HCT116 (cell line): ENCODE measurements at regions not wholly inside any gene's neighbourhood (a gene's known extent, or its start where the extent isn't known, plus 50 kb on each side); places are given as distances from the start of the nearest gene placed in this dataset.

Source experiments
- ATAC-seq: fragments of 200-7000 bp; cut with Tn5 transposase; 2 replicates; pipeline ENCODE4 v1.9.1; 2020; ENCODE audit warnings: mild to moderate bottlenecking, moderate library complexity
- BruUV-seq: library from RNA; stranded (reverse); fragments of 400-500 nt; replicated peaks from 2 replicates; lab custom pipeline; 2021; lab: Mats Ljungman, UMichigan
- CTCF ChIA-PET: fragments of 300-600 bp; sonication (Branson Sonifier 250); formaldehyde crosslinking; loops from one replicate; lab custom pipeline; 2021; ENCODE audit warnings: antibody characterized with exemption; lab: Charles Lee
- POLR2A ChIA-PET: fragments of 300-600, 350-600 bp; sonication (Branson Sonifier 250); formaldehyde crosslinking; loops from one replicate; lab custom pipeline; 2021; ENCODE audit warnings: antibody characterized with exemption; lab: Charles Lee
- RAD21 ChIA-PET, 2 experiments: fragments of 300-600 bp; sonication (Branson Sonifier 250); formaldehyde crosslinking; loops; one replicate each; lab custom pipeline; 2023; ENCODE audit warnings: low total read pairs in 2 of 2; ENCODE audit not compliant: uncharacterized antibody in 2 of 2, unreplicated experiment in 2 of 2, low non-redundant PET in 1 of 2; lab: Charles Lee
- DNase-seq: peaks from one replicate; pipeline ENCODE4 v3.0.0-alpha.2; 2010; ENCODE audit warnings: low read depth, low spot score
- H2AFZ ChIP-seq: fragments of 200-600 bp; shearing (Covaris generic), sonication (generic); 2 replicates; pipeline ENCODE4 v1.6.1; 2017; ENCODE audit warnings: low read depth, mixed run types, mixed read lengths, antibody characterized with exemption, low read length; ENCODE audit not compliant: poor library complexity, severe bottlenecking
- H3K27ac ChIP-seq: 2 replicates; pipeline ENCODE4 v1.5.1; 2012; ENCODE audit warnings: low read depth, low read length
- H3K27me3 ChIP-seq: fragments of 200-600 bp; sonication (generic); 2 replicates; pipeline ENCODE4 v1.6.1; 2016; ENCODE audit warnings: mixed run types, low read length, mixed read lengths; ENCODE audit not compliant: insufficient read depth
- H3K36me3 ChIP-seq, 2 experiments: fragments of 200-500 bp in 1 of 2; fragments of 200-600 bp in 1 of 2; sonication (Bioruptor generic) in 1 of 2; sonication (generic) in 1 of 2; 2 replicates each; pipeline versions ENCODE4 v1.5.1 to v1.6.1; 2014 to 2016; ENCODE audit warnings: low read length in 2 of 2, inconsistent platforms in 1 of 2, mixed read lengths in 1 of 2, mixed run types in 1 of 2; ENCODE audit not compliant: insufficient read depth in 2 of 2, control insufficient read depth in 1 of 2
- H3K4me1 ChIP-seq, 2 experiments: fragments of 200-600 bp in 1 of 2; sonication (generic) in 1 of 2; 2 replicates each; pipeline versions ENCODE4 v1.5.1 to v1.6.1; 2012 to 2017; ENCODE audit warnings: low read length in 2 of 2, inconsistent platforms in 1 of 2, mild to moderate bottlenecking in 1 of 2, mixed read lengths in 1 of 2, mixed run types in 1 of 2, moderate library complexity in 1 of 2; ENCODE audit not compliant: insufficient read depth in 2 of 2, control insufficient read depth in 1 of 2
- H3K4me2 ChIP-seq: fragments of 200-600 bp; sonication (generic); 2 replicates; pipeline ENCODE4 v1.6.1; 2017; ENCODE audit warnings: mixed run types, low read length, mixed read lengths
- H3K4me3 ChIP-seq, 2 experiments: fragments of 200-600 bp in 1 of 2; sonication (generic) in 1 of 2; replicated peaks in 1 of 2; 2 replicates each; pipeline ENCODE4 v1.5.1; 2011 to 2016; ENCODE audit warnings: low read length in 2 of 2, control low read depth in 1 of 2, low read depth in 1 of 2, mild to moderate bottlenecking in 1 of 2, mixed read lengths in 1 of 2, mixed run types in 1 of 2
- H3K79me2 ChIP-seq: fragments of 200-600 bp; sonication (generic); 2 replicates; pipeline ENCODE4 v1.6.1; 2017; ENCODE audit warnings: mild to moderate bottlenecking, mixed run types, low read length, moderate library complexity, mixed read lengths; ENCODE audit not compliant: insufficient read depth
- H3K9ac ChIP-seq: fragments of 200-600 bp; sonication (generic); 2 replicates; pipeline ENCODE4 v1.6.1; 2016; ENCODE audit warnings: low read length, mixed read lengths
- H3K9me2 ChIP-seq: fragments of 200-600 bp; sonication (generic), shearing (Covaris generic); 2 replicates; pipeline ENCODE4 v1.6.1; 2017; ENCODE audit warnings: mixed run types, mild to moderate bottlenecking, moderate library complexity; ENCODE audit not compliant: insufficient read depth
- H3K9me3 ChIP-seq, 2 experiments: fragments of 200-500 bp in 1 of 2; fragments of 200-600 bp in 1 of 2; sonication (Bioruptor generic) in 1 of 2; sonication (generic) in 1 of 2; 2 replicates each; pipeline ENCODE4 v1.6.1; 2014 to 2017; ENCODE audit warnings: low read length in 2 of 2, mixed read lengths in 2 of 2, inconsistent platforms in 1 of 2, low read depth in 1 of 2, mild to moderate bottlenecking in 1 of 2, mixed run types in 1 of 2, moderate library complexity in 1 of 2; ENCODE audit not compliant: control insufficient read depth in 1 of 2, insufficient read depth in 1 of 2
- H4K20me1 ChIP-seq: fragments of 200-600 bp; sonication (generic), shearing (Covaris generic); 2 replicates; pipeline ENCODE4 v1.6.1; 2017; ENCODE audit warnings: mixed run types, mild to moderate bottlenecking, moderate library complexity; ENCODE audit not compliant: insufficient read depth
- CTCF ChIP-seq, 3 experiments: fragments of 200-600 bp in 1 of 3; sonication (generic) in 1 of 3; IDR thresholded peaks in 2 of 3; conservative IDR thresholded peaks in 1 of 3; 2 replicates each; pipeline ENCODE4 v1.5.1; 2012 to 2017; ENCODE audit warnings: low read depth in 2 of 3, low read length in 2 of 3, antibody characterized with exemption in 1 of 3, borderline replicate concordance in 1 of 3, control low read depth in 1 of 3, mild to moderate bottlenecking in 1 of 3, mixed read lengths in 1 of 3, mixed run types in 1 of 3, moderate library complexity in 1 of 3; ENCODE audit not compliant: insufficient read depth in 1 of 3
- ELF1 ChIP-seq: IDR thresholded peaks from 2 replicates; pipeline ENCODE4 v1.6.1; 2012; ENCODE audit warnings: low read depth, borderline replicate concordance
- RAD21 ChIP-seq: IDR thresholded peaks from 2 replicates; pipeline ENCODE4 v1.6.1; 2012; ENCODE audit warnings: low read depth, mild to moderate bottlenecking
- ZBTB33 ChIP-seq: IDR thresholded peaks from 2 replicates; pipeline ENCODE4 v1.6.1; 2011; ENCODE audit warnings: mild to moderate bottlenecking, low read length, moderate library complexity; ENCODE audit not compliant: insufficient replicate concordance; ENCODE audit errors: extremely low read depth
- intact Hi-C: fragments of 100-400 bp; cut with micrococcal nuclease; formaldehyde crosslinking; loops from 2 replicates; pipeline ENCODE4 v1.10.0; 2022

GRCh38 chr4:147019091-147019490 lies 73.4 kb upstream of the TTC29 start:
- Histone ChIP-seq H3K27ac (no peak overlapping the region), H3K79me2 (no peaks in the 10 kb centered on the region), H2AFZ (no peak overlapping the region), H3K9me2 (no peaks in the 10 kb centered on the region), H3K4me3 (no peak overlapping the region), H3K4me2 (no peak overlapping the region), H3K9ac (no peak overlapping the region), H3K27me3 (peaks cover 32% of the 10 kb centered on the region), H4K20me1 (no peaks in the 10 kb centered on the region), H3K4me1 (no peaks in the 10 kb centered on the region), H3K9me3 (no peaks in the 10 kb centered on the region), H3K36me3 (no peaks in the 10 kb centered on the region)
- ChIA-PET POLR2A (no interaction called here), RAD21 (interaction anchor here (0.6 to 1.9 kb wide), 5 partner anchors 72 to 848 kb away, joined by 3 to 17 read pairs (median 4); no protein-coding TSS in a partner anchor), CTCF (interaction anchor here (0.7 to 6.0 kb wide), 15 partner anchors 10 to 848 kb away, joined by 3 to 125 read pairs (median 4); partner anchors contain the start of gene TMEM184C)
- DNase-seq, result peak; percentile 36
- TF ChIP-seq RAD21, result peak; percentile 89
- no peak for TF ChIP-seq ELF1
- peak; percentile 65 to 72 (median 67); a peak in 5 of 6 replicates for TF ChIP-seq CTCF (IDR thresholded peaks at IDR 0.05 in 2 of 3, conservative IDR thresholded peaks at IDR 0.05 in 1 of 3; ENCODE audit: borderline replicate concordance in 1 of 3, insufficient read depth in 1 of 3, low read depth in 2 of 3, low read length in 2 of 3)
- TF ChIP-seq ZBTB33, result no peak
- no TSS peak for BruUV-seq
- intact Hi-C loops, result loop anchor here (1.0 to 5.0 kb wide), 4 partner anchors 78 to 847 kb away; no protein-coding TSS in a partner anchor
- ATAC-seq, result peak; percentile 94
